ENCODE measurements at regions not wholly inside any gene's neighbourhood (a gene's known extent, or its start where the extent isn't known, plus 50 kb on each side); places are given as distances from the start of the nearest gene placed in this dataset.

DNA sequence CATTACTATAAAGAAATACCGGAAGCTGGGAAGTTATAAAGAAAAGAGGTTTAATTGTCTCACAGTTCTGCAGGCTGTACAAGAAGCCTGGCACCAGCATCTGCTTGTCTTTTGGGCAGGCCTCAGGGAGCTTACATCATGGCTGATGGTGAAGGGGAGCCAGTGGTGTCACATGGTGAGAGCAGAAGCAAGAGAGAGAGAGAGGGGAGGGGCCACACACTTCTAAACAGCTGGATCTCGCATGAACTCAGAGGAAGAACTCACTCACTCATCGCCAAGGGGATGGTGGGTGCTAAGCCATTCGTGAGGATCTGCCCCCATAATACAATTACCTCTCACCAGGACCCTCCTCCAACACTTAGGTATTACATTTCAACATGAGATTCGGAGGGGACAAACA, 51.8 kb upstream of the ANKRD34C start:
- no peak for DNase-seq

GRCh38 chr15:79222808-79223207, 59.7 kb upstream of the ANKRD34C start:
- no peak for DNase-seq

DNA sequence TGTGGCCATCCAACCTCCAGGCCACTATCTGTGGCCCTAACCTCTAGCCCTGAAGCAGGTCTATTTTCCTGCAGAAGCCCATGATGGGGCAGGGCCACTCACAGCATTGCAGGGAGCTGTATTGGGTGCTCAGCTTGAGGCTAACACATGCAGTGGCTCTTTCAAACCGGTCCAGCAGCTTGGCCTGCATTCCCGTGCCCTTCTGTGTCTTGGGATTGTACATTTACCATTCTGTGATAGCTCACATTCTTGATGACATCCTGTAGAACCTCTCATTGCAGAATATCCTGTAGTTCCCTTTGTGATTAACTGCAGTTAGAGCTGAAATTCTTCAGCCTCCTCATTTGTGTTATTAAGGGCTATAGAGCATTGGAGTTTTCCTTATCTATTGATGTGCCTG, 60.8 kb upstream of the ANKRD34C start:
- DNase-seq = no peak

- DNase-seq = no peak
These were observed 63.0 kb upstream of the ANKRD34C start for GRCh38 chr15:79219393-79220056.

DNA sequence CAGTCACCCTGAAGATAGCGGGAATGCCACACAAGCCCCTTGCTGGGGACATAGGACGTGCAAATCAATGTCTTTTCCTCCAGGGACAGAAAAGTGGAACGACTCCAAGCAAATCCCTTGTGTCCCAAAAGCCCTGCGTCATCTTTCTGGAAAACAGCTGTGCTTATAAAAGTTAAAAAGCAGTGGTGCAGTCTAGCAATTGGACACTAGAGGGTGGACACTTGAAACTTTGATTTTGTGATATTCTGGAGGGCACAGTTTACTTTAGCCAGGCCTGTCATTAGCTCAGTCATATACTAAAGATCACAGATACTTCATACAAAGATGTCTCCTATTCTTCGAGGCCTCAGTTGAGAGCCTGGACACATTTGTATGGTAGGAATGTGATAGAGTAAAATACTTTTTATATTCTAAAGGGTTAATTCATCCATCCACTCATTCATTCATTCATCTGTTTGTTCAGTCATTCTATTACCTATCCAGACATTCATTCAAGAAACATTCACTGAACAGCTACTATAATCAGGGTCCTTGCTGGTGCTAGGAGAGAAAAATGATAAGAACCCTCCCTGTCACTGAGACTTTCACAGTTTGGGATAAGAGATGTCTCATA, 63.8 kb upstream of the ANKRD34C start:
- DNase-seq = no peak

DNA sequence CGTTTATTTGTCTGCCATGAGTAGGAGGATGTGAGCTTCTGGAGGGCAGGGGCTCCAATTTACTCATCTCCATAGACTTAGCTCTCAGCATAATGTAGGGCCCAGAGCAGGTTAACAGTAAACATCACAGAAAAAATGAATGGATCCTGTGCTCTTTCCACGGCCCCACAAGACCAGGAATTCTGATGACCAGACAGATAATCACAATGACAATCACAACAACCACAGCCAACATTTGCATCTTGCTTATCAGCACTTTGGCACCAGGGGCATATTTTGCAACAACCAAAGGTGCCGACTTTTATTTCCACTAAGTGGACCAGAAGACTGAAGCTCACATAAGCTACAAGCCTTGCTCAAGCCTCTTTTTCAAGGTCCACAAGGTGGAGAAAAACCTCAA, 68.9 kb upstream of the ANKRD34C start:
- DNase-seq = no peak

- no peak for DNase-seq
These were observed 69.8 kb upstream of the ANKRD34C start for GRCh38 chr15:79212589-79213157.

GRCh38 chr15:79211481-79211880, 71.0 kb upstream of the ANKRD34C start:
- DNase-seq = no peak

DNA sequence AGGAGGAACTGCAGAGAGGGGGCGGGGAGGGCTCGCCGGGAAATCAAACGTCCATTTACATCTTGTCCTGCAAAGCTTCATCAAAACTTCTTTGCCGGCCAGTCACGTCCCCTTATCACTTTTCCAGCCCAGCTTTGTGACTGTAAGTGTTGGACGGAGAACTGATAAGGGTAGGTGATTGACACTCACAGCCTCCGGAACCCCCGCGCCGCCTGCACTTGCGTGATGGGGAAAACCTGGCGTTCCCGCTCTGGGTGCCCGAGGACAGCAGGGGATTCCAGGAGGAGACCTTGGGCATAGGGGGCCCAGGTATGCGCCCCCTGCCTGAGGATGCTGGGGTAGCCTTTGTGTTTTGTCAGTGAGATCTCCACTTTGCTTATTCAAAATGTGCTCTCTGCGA, 72.8 kb upstream of the ANKRD34C start:
- no peak for DNase-seq

GRCh38 chr15:79209116-79209515, 73.4 kb upstream of the ANKRD34C start:
- DNase-seq = no peak

- no peak for DNase-seq
These were observed 74.3 kb upstream of the ANKRD34C start for GRCh38 chr15:79208179-79208578.

GRCh38 chr15:79206940-79207339, 75.6 kb upstream of the ANKRD34C start:
- DNase-seq = no peak

DNA sequence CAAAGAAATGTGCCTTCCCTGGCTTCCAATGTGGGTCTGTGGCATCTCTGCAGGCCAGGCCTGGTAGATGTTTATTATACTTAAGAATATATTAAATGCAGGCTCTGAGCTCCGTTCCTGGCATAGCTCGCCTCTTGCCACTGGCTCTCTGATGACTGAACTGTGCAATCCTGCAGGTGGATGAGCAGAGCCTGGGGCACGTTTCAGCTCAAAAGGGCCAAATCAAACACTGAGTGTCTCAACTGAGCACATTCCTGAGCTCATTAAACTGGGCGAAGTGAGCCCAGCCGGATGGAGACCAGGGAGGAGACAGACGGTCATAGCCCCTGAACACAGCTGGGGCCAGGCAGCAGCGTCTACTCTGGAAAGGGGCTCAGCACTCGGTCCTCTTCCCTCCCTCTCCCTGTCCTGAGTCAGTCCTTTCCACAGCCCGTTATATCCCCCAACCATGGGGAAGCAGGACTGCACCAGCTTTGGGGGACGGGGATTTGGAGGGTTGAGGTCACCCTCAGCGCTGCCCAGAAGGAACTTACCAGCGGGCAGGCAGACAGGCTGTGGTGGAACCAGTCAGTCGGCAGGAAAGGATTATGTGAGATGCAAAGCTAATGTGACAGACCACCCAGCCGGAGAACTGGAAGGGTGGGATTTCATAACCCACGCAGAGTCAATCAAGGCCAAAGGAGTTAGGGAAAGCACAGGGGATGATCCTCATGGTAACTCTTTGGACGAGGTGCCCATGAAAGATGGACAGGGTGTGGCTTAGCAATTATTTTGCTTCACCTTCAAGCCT, 77.4 kb upstream of the ANKRD34C start:
- no peak for DNase-seq

DNA sequence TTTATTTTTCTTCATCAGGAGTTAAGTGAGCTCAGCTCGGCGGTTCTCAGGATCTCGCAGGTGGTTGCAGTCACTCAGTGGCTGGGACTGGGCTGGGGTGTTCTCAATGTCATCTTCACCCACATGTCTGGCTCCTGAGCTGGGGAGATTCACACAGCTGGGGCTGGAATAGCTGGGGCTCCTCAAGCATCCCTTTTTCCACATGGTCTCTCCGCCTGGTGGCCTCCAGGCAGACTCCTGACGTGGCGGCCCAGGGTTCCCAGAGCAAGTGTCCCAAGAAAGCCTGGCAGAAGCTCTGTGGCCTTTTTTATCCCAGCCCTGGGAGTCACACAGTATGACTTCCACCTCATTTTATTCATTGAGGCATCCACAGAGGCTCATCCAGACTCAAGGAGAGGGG, 84.1 kb upstream of the ANKRD34C start:
- DNase-seq = no peak

- DNase-seq = no peak
These were observed 85.2 kb upstream of the ANKRD34C start for GRCh38 chr15:79197285-79197684.

GRCh38 chr15:79195802-79196201, 86.7 kb upstream of the ANKRD34C start:
- DNase-seq = no peak

DNA sequence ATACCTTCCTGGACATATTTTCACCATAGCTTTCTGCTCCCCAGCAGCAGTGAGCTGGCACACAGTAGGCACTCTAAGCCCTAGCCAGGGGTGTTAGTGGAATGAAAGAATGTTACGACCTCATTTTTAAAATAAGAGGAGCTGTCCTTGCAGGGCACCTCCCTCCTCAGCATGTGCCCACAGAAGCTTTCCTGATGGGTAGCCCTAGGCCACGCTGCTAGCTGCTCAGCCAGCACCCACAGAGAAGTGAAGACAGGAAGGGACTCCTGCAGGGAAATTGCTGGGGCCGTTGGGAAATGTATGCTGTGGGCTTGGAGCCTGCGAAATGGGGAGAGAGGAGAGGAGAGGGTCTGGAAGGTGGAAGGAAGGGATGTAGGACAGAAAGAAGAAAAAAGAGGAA, 87.3 kb upstream of the ANKRD34C start:
- DNase-seq = no peak

GRCh38 chr15:79194386-79194785, 88.1 kb upstream of the ANKRD34C start:
- no peak for DNase-seq

- DNase-seq = no peak
These were observed 89.0 kb upstream of the ANKRD34C start for GRCh38 chr15:79193549-79193948.

GRCh38 chr15:79193103-79193502, 89.4 kb upstream of the ANKRD34C start:
- DNase-seq = no peak

DNA sequence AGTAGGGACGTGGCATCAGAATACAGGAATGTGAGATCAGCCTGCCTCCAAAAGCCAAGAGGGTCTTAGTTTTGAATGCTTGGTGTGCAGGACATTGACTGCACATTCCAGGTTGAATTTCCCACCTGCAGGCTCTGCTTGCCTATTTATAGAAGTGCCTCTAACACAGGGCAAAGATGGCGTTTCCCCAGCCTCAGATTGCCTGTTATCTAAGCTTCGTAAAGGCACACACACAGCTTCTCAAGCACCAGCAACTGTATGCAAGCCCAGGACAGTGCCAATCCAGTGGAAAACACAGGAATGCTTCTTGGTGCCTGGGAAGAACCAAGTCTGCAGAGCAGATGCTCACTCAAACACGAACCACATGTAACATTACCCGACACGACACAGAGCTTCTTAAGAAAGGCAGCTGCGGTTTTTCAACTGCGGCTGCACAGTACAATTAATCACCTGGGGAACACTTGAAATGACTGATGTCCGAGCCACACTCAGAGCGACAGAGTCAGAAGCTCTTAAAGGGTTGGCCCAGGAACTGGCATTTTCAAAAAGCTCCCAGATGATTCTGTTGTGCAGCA, 90.0 kb upstream of the ANKRD34C start:
- no peak for DNase-seq

DNA sequence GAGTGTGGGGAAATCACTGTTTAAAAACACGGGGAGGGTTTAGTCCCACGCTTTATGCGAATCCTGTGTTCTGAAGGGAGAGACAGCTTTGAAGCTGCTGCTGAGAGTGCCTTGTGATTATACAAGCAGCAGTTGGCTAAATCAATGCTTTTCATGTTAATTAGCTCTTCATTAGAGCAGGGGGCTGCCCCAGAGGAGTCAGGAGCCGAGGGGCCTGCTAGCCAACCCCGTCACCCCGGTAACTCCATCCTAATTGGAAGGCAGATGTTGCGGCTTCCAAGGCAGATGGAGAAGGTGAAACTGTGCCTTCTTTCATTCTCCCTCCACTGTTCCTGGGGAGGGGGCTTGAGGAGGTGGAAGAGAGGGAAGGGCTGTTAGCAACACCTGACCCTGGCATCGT, 92.4 kb upstream of the ANKRD34C start:
- DNase-seq = no peak

DNA sequence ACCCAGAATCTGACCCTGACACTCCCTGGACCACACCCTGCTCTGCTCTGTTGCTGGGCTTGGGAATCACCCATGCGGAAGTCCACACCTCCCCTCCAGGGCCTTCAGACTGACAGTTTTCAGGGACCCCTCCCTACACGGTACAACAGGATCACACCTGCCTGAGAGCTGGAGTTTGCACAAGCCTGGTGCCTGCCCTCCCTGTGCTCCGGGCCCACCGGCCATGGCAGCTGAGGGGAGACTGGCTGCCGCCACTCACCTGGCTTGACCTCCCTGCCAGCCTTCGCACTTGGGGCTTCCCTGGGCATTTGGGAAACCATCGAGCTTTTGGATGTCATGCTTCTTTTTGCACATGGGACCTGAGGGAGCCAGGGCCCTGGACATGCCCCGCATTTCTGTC, 95.9 kb upstream of the ANKRD34C start:
- no peak for DNase-seq

GRCh38 chr15:79185199-79185598, 94.6 kb upstream of the RASGRF1 start:
- no peak for DNase-seq
